Panc1 (cell line): ENCODE measurements at regions not wholly inside any gene's neighbourhood (a gene's known extent, or its start where the extent isn't known, plus 50 kb on each side); places are given as distances from the start of the nearest gene placed in this dataset.

ENCODE experiments used
- ATAC-seq: fragments of 200-7000 bp; cut with Tn5 transposase; 2 replicates; pipeline ENCODE4 v1.9.1; 2020; ENCODE audit warnings: mild to moderate bottlenecking, moderate library complexity
- BruUV-seq: library from RNA; stranded (reverse); fragments of 400-500 nt; replicated peaks from 2 replicates; lab custom pipeline; 2021; lab: Mats Ljungman, UMichigan
- CTCF ChIA-PET: fragments of 300-600 bp; sonication (Branson Sonifier 250); formaldehyde crosslinking; loops from one replicate; lab custom pipeline; 2022; ENCODE audit warnings: antibody characterized with exemption; lab: Charles Lee
- POLR2A ChIA-PET: fragments of 300-600 bp; sonication (Branson Sonifier 250); formaldehyde crosslinking; loops from one replicate; lab custom pipeline; 2022; ENCODE audit warnings: antibody characterized with exemption; lab: Charles Lee
- DNase-seq: peaks from one replicate; pipeline ENCODE4 v3.0.0-alpha.2; 2010; ENCODE audit warnings: low read depth, low spot score
- H3K27ac ChIP-seq: 2 replicates; pipeline ENCODE4 v1.5.1; 2011; ENCODE audit warnings: mild to moderate bottlenecking, low read length, inconsistent platforms
- H3K27me3 ChIP-seq: fragments of 200-500 bp; sonication (Bioruptor generic); 2 replicates; pipeline ENCODE4 v1.6.0; 2014; ENCODE audit warnings: low read length, inconsistent platforms; ENCODE audit not compliant: control insufficient read depth, insufficient read depth
- H3K36me3 ChIP-seq: fragments of 200-500 bp; sonication (Bioruptor generic); 2 replicates; pipeline ENCODE4 v1.5.1; 2014; ENCODE audit warnings: inconsistent platforms, mild to moderate bottlenecking, low read length, moderate library complexity; ENCODE audit not compliant: control insufficient read depth, insufficient read depth
- H3K4me1 ChIP-seq: 2 replicates; pipeline ENCODE4 v1.5.1; 2011; ENCODE audit warnings: inconsistent platforms, mild to moderate bottlenecking, low read length, moderate library complexity; ENCODE audit not compliant: control insufficient read depth, insufficient read depth
- H3K4me3 ChIP-seq, 2 experiments: 2 replicates each; pipeline ENCODE4 v1.5.1; 2011 to 2012; ENCODE audit warnings: low read depth in 2 of 2, low read length in 2 of 2, mild to moderate bottlenecking in 2 of 2, inconsistent platforms in 1 of 2, moderate library complexity in 1 of 2
- H3K9me3 ChIP-seq: fragments of 200-500 bp; sonication (Bioruptor generic); 2 replicates; pipeline ENCODE4 v1.5.1; 2014; ENCODE audit warnings: low read depth, mild to moderate bottlenecking, inconsistent platforms, low read length, moderate library complexity; ENCODE audit not compliant: control insufficient read depth, insufficient read depth
- CTCF ChIP-seq: fragments of 450-650 bp; IDR thresholded peaks from 2 replicates; pipeline ENCODE4 v1.5.1; 2017; ENCODE audit warnings: mild to moderate bottlenecking
- POLR2AphosphoS5 ChIP-seq: IDR thresholded peaks from 2 replicates; pipeline ENCODE4 v1.6.1; 2012; ENCODE audit warnings: mild to moderate bottlenecking, low read depth, low read length, moderate library complexity
- REST ChIP-seq, 2 experiments: IDR thresholded peaks; 2 replicates each; pipeline ENCODE4 v1.6.1; 2011 to 2012; ENCODE audit warnings: low read depth in 2 of 2, control low read depth in 1 of 2, low read length in 1 of 2, mild to moderate bottlenecking in 1 of 2, moderate library complexity in 1 of 2; ENCODE audit not compliant: insufficient read depth in 1 of 2
- SIN3A ChIP-seq: IDR thresholded peaks from 2 replicates; pipeline ENCODE4 v1.6.1; 2012; ENCODE audit warnings: low read depth, mild to moderate bottlenecking, low read length, moderate library complexity, borderline replicate concordance; ENCODE audit not compliant: insufficient read depth
- TCF7L2 ChIP-seq: IDR thresholded peaks from 2 replicates; pipeline ENCODE4 v1.6.1; 2011; ENCODE audit warnings: mild to moderate bottlenecking, low read depth, low read length, inconsistent platforms
- in situ Hi-C: cut with HindIII; loops from 2 replicates; pipeline ENCODE4 v1.10.0; 2016; ENCODE audit warnings: low sequenced_read_pairs, low pct_unique_long_range_greater_than_20kb
- intact Hi-C: fragments of 100-400 bp; cut with micrococcal nuclease; formaldehyde crosslinking; loops from one replicate; pipeline ENCODE4 v1.10.0; 2022; ENCODE audit not compliant: unreplicated experiment

- DNase-seq (no peak), ATAC-seq (no peak)
- Histone ChIP-seq H3K27ac (no peak overlapping the region), H3K4me3 (no peak overlapping the region), H3K4me1 (no peaks in the 10 kb centered on the region), H3K9me3 (no peaks in the 10 kb centered on the region), H3K27me3 (no peaks in the 10 kb centered on the region), H3K36me3 (no peaks in the 10 kb centered on the region)
- ChIA-PET POLR2A (no interaction called here), CTCF (no interaction called here)
- TF ChIP-seq TCF7L2 (no peak), REST (IDR thresholded peaks at IDR 0.05; ENCODE audit: insufficient read depth in 1 of 2, low read depth in 2 of 2, low read length in 1 of 2) (no peak), CTCF (no peak), POLR2AphosphoS5 (no peak), SIN3A (no peak)
- no TSS peak for BruUV-seq
- intact Hi-C loops: no loop called here
- in situ Hi-C loops: no loop called here
Measured at GRCh38 chr5:173435447-173435846, 107.2 kb upstream of the STC2 start.

- Histone ChIP-seq H3K4me1 (no peaks in the 10 kb centered on the region), H3K4me3 (no peak overlapping the region), H3K36me3 (no peaks in the 10 kb centered on the region), H3K27ac (no peak overlapping the region), H3K27me3 (no peaks in the 10 kb centered on the region), H3K9me3 (no peaks in the 10 kb centered on the region)
- intact Hi-C loops: no loop called here
- CTCF ChIA-PET: no interaction called here
- TF ChIP-seq CTCF (no peak), TCF7L2 (no peak), POLR2AphosphoS5 (no peak), SIN3A (no peak), REST (IDR thresholded peaks at IDR 0.05; ENCODE audit: insufficient read depth in 1 of 2, low read depth in 2 of 2, low read length in 1 of 2) (no peak)
- DNase-seq (no peak), ATAC-seq (no peak)
- BruUV-seq: no TSS peak
- in situ Hi-C loops: no loop called here
- POLR2A ChIA-PET: no interaction called here
Measured at GRCh38 chr5:173434270-173434669, 106.1 kb upstream of the STC2 start.
